ENCODE measurements at regions not wholly inside any gene's neighbourhood (a gene's known extent, or its start where the extent isn't known, plus 50 kb on each side); places are given as distances from the start of the nearest gene placed in this dataset.

DNA sequence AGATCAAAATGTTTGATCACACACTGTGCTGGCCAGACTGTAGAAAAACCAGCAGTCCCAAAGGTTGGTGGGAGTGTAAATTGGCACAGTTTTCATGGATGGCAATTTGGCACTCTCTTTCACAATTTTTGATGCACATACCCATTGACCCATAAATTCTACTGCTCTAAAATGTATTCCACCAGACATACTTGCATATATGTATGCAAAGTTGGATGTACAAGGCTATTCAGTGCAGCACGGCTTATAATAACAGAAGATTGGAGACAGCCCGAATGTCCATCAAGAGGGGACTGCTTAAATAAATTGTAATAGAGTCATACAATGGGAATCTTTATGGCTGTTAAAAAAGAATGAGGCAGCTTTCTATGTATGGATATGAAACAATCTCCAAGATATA, 101.7 kb upstream of the TOP1 start:
- Histone ChIP-seq H3K9me2 (replicated peaks; ENCODE audit: insufficient read depth) (no peaks in the 10 kb centered on the region), H3K4me2 (no peak overlapping the region)
- DNase-seq (ENCODE audit: low spot score): no peak

DNA sequence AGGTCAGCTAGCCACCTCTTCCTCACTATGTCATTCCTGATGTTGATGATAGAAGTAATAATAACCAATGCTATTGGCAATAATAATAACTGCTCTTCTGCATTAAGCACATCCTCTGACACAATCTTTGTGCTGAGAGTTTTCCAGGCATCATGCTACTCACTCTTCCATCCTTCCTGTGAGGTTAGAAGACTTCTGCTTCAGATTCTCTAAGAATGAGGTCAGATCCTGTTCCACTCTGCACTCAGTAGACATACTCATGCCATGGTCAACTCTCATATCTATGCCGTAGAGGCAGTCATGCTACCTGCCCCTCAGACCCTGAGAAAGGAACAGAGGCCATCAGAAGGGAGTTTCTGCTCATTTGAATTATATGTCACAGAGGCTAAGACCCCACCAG, 98.1 kb upstream of the TOP1 start:
- TF ChIP-seq EZH2phosphoT487 (IDR thresholded peaks at IDR 0.05; ENCODE audit: low read depth, severe bottlenecking, unreplicated experiment) (no peak), CTCF (IDR thresholded peaks at IDR 0.05; ENCODE audit: poor library complexity) (no peak), EZH2 (IDR thresholded peaks at IDR 0.05; ENCODE audit: borderline replicate concordance) (no peak)
- H2AFZ ChIP-seq: no peak overlapping the region
- H3K27me3 ChIP-seq: no peaks in the 10 kb centered on the region
- H3K4me2 ChIP-seq: no peak overlapping the region
- H3K9me3 ChIP-seq (ENCODE audit: low read depth): no peaks in the 10 kb centered on the region
- 94% methylated on average over 1 of the region's 1 CpG for WGBS (ENCODE audit: low lambda C conversion rate, missing lambda C conversion rate)
- no peak for DNase-seq (ENCODE audit: low spot score)
- H3K36me3 ChIP-seq (replicated peaks; ENCODE audit: insufficient read depth, low read depth): no peaks in the 10 kb centered on the region
- no peaks in the 10 kb centered on the region for H3K4me1 ChIP-seq (ENCODE audit: insufficient read depth)
- H3K27ac ChIP-seq: no peak overlapping the region
- H3K4me3 ChIP-seq: no peak overlapping the region
- H4K20me1 ChIP-seq (ENCODE audit: insufficient read depth, poor library complexity, severe bottlenecking): no peaks in the 10 kb centered on the region
- H3K79me2 ChIP-seq: no peaks in the 10 kb centered on the region
- no peaks in the 10 kb centered on the region for H3K9me2 ChIP-seq (replicated peaks; ENCODE audit: insufficient read depth)

More for the DNA sequence above, 101.7 kb upstream of the TOP1 start:
- Histone ChIP-seq H4K20me1 (ENCODE audit: insufficient read depth, poor library complexity, severe bottlenecking) (no peaks in the 10 kb centered on the region), H3K36me3 (replicated peaks; ENCODE audit: insufficient read depth, low read depth) (no peaks in the 10 kb centered on the region), H3K4me1 (ENCODE audit: insufficient read depth) (no peaks in the 10 kb centered on the region), H3K27me3 (no peaks in the 10 kb centered on the region), H2AFZ (no peak overlapping the region), H3K4me3 (no peak overlapping the region), H3K27ac (no peak overlapping the region), H3K9me3 (ENCODE audit: low read depth) (no peaks in the 10 kb centered on the region), H3K79me2 (no peaks in the 10 kb centered on the region)
- TF ChIP-seq CTCF (IDR thresholded peaks at IDR 0.05; ENCODE audit: poor library complexity) (no peak), EZH2phosphoT487 (IDR thresholded peaks at IDR 0.05; ENCODE audit: low read depth, severe bottlenecking, unreplicated experiment) (no peak), EZH2 (IDR thresholded peaks at IDR 0.05; ENCODE audit: borderline replicate concordance) (no peak)
- WGBS (ENCODE audit: low lambda C conversion rate, missing lambda C conversion rate): 91% methylated on average over 2 of the region's 2 CpGs

- WGBS (ENCODE audit: low lambda C conversion rate, missing lambda C conversion rate): 87% methylated on average over 4 of the region's 4 CpGs
- Histone ChIP-seq H3K27me3 (no peaks in the 10 kb centered on the region), H4K20me1 (ENCODE audit: insufficient read depth, poor library complexity, severe bottlenecking) (no peaks in the 10 kb centered on the region), H3K4me2 (no peak overlapping the region), H3K4me3 (no peak overlapping the region), H3K9me2 (replicated peaks; ENCODE audit: insufficient read depth) (no peaks in the 10 kb centered on the region), H3K27ac (no peak overlapping the region), H3K4me1 (ENCODE audit: insufficient read depth) (no peaks in the 10 kb centered on the region), H3K36me3 (replicated peaks; ENCODE audit: insufficient read depth, low read depth) (no peaks in the 10 kb centered on the region), H3K79me2 (no peaks in the 10 kb centered on the region), H3K9me3 (ENCODE audit: low read depth) (no peaks in the 10 kb centered on the region), H2AFZ (no peak overlapping the region)
- no peak for DNase-seq (ENCODE audit: low spot score)
- TF ChIP-seq EZH2 (IDR thresholded peaks at IDR 0.05; ENCODE audit: borderline replicate concordance) (no peak), CTCF (IDR thresholded peaks at IDR 0.05; ENCODE audit: poor library complexity) (no peak), EZH2phosphoT487 (IDR thresholded peaks at IDR 0.05; ENCODE audit: low read depth, severe bottlenecking, unreplicated experiment) (no peak)
Measured at GRCh38 chr20:40931410-40932044, 97.1 kb upstream of the TOP1 start.

Data from hepatocyte (in vitro differentiated cells).